Hepatocyte (in vitro differentiated cells): ENCODE measurements at regions not wholly inside any gene's neighbourhood (a gene's known extent, or its start where the extent isn't known, plus 50 kb on each side); places are given as distances from the start of the nearest gene placed in this dataset.

Experiments used
- EZH2 ChIP-seq: fragments of 200-600 bp; sonication (generic); IDR thresholded peaks from 2 replicates; pipeline ENCODE4 v1.6.1; 2016; ENCODE audit warnings: antibody characterized with exemption, mild to moderate bottlenecking, borderline replicate concordance
- TF ChIP-seq, protein P1 (sequence below): fragments of 200-600 bp; sonication (generic); IDR thresholded peaks from 2 replicates; pipeline ENCODE4 v1.5.1; 2016; ENCODE audit warnings: antibody characterized with exemption, mild to moderate bottlenecking; ENCODE audit not compliant: poor library complexity

DNA sequence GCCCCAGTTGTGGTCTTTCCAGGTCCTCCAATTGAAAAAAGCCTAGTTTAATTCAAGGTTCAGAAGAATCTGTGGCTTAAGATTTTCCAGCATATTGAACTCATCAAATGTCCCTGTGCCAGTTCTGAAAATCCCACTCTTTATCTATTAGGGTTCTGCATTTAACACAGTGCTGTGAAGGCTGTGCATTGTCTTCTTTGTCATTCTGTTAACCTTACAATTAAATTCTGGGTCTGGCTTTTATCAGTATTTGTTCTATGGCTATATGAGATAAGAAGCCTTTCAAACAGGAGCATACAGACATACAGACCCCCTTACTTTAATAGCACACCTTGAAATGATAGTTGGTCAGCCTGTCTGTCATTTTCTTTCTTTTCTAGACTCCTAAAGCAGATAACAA, 362.1 kb upstream of the DACH1 start:
- TF ChIP-seq EZH2, result no peak
- TF ChIP-seq, protein P1, sequence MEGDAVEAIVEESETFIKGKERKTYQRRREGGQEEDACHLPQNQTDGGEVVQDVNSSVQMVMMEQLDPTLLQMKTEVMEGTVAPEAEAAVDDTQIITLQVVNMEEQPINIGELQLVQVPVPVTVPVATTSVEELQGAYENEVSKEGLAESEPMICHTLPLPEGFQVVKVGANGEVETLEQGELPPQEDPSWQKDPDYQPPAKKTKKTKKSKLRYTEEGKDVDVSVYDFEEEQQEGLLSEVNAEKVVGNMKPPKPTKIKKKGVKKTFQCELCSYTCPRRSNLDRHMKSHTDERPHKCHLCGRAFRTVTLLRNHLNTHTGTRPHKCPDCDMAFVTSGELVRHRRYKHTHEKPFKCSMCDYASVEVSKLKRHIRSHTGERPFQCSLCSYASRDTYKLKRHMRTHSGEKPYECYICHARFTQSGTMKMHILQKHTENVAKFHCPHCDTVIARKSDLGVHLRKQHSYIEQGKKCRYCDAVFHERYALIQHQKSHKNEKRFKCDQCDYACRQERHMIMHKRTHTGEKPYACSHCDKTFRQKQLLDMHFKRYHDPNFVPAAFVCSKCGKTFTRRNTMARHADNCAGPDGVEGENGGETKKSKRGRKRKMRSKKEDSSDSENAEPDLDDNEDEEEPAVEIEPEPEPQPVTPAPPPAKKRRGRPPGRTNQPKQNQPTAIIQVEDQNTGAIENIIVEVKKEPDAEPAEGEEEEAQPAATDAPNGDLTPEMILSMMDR, result no peak
